Endothelial cell of umbilical vein (primary cell): ENCODE measurements at regions not wholly inside any gene's neighbourhood (a gene's known extent, or its start where the extent isn't known, plus 50 kb on each side); places are given as distances from the start of the nearest gene placed in this dataset.

Experiments
- CTCF ChIP-seq, 2 donors: IDR thresholded peaks; 1 replicate in 1 of 2; 2 replicates in 1 of 2; pipeline ENCODE4 v1.5.1; 2011; ENCODE audit warnings: low read length in 2 of 2, mild to moderate bottlenecking in 2 of 2, moderate library complexity in 2 of 2, control low read depth in 1 of 2, inconsistent platforms in 1 of 2, low read depth in 1 of 2; ENCODE audit not compliant: insufficient read depth in 1 of 2; ENCODE audit errors: extremely low read depth in 1 of 2
- EZH2 ChIP-seq: IDR thresholded peaks from 2 replicates; pipeline ENCODE4 v1.6.1; 2012; ENCODE audit warnings: borderline replicate concordance, low read depth, mild to moderate bottlenecking, moderate library complexity, low read length, inconsistent platforms; ENCODE audit not compliant: severe bottlenecking
- MAX ChIP-seq: IDR thresholded peaks from 2 replicates; pipeline ENCODE4 v1.6.1; 2011; ENCODE audit not compliant: insufficient read depth, insufficient read length
- POLR2AphosphoS5 ChIP-seq: IDR thresholded peaks from 2 replicates; pipeline ENCODE4 v1.6.1; 2012; ENCODE audit warnings: low read depth, mild to moderate bottlenecking, control low read depth, low read length, moderate library complexity; ENCODE audit not compliant: insufficient read depth

- TF ChIP-seq CTCF (IDR thresholded peaks at IDR 0.05; ENCODE audit: extremely low read depth in 1 of 2, insufficient read depth in 1 of 2, low read depth in 1 of 2, low read length in 2 of 2) (no peak), MAX (no peak), POLR2AphosphoS5 (no peak), EZH2 (no peak)
Observed at GRCh38 chr12:69168363-69168762, 71.0 kb upstream of the CPSF6 start.
